ENCODE measurements at regions not wholly inside any gene's neighbourhood (a gene's known extent, or its start where the extent isn't known, plus 50 kb on each side); places are given as distances from the start of the nearest gene placed in this dataset.
A peak's percentile ranks its signal among the peaks of the same experiment; 100 is the strongest.

GRCh38 chr2:180763263-180763989, 217.0 kb upstream of the UBE2E3 start:
- H3K4me3 ChIP-seq (ENCODE audit: low read depth in 2 of 2, low read length in 1 of 2) = no peak overlapping the region
- WGBS (ENCODE audit: low lambda C conversion rate) = 74% methylated on average over 2 of the region's 2 CpGs
- H3K9ac ChIP-seq = no peak overlapping the region
- DNase-seq = no peak
- ChIA-PET POLR2A (no interaction called here), CTCF (interaction anchor here (0.9 kb wide), 1 partner anchor 12 kb away, joined by 3 read pairs; no protein-coding TSS in a partner anchor)
- H3K27ac ChIP-seq (ENCODE audit: low read depth in 2 of 2, low read length in 1 of 2) = no peak overlapping the region
- no peaks in the 10 kb centered on the region for H3K27me3 ChIP-seq (ENCODE audit: insufficient read depth)
- H3K4me1 ChIP-seq (ENCODE audit: control insufficient read depth in 1 of 2, insufficient read depth in 2 of 2, low read depth in 1 of 2, low read length in 1 of 2) = no peaks in the 10 kb centered on the region
- no peaks in the 10 kb centered on the region for H3F3A ChIP-seq (replicated peaks; ENCODE audit: insufficient read depth)
- H3K4me2 ChIP-seq = no peak overlapping the region
- H4K20me1 ChIP-seq (ENCODE audit: insufficient read depth) = no peaks in the 10 kb centered on the region
- H3K79me2 ChIP-seq (ENCODE audit: insufficient read depth) = no peaks in the 10 kb centered on the region; the same call in 1 of the 2 replicates
- H3K9me2 ChIP-seq = no peaks in the 10 kb centered on the region
- no peaks in the 10 kb centered on the region for H3K9me3 ChIP-seq
- H2AFZ ChIP-seq (ENCODE audit: low read depth) = no peak overlapping the region
- TF ChIP-seq MXI1 (IDR thresholded peaks at IDR 0.05; ENCODE audit: low read depth, low read length) (no peak), GABPA (IDR thresholded peaks at IDR 0.05; ENCODE audit: low read depth) (no peak), SIN3A (IDR thresholded peaks at IDR 0.05; ENCODE audit: borderline replicate concordance, low read depth, low read length) (no peak), RAD21 (IDR thresholded peaks at IDR 0.05; ENCODE audit: low read length) (no peak), CHD2 (IDR thresholded peaks at IDR 0.05; ENCODE audit: low read length, partially characterized antibody) (no peak), FOXJ3 (CRISPR knock-in tag; IDR thresholded peaks at IDR 0.05) (no peak), YY1 (IDR thresholded peaks at IDR 0.05; ENCODE audit: low read depth) (no peak)
- H3K36me3 ChIP-seq (replicated peaks in 1 of 2; ENCODE audit: control insufficient read depth in 1 of 2, insufficient read depth in 2 of 2, low read length in 1 of 2) = no peaks in the 10 kb centered on the region

DNA sequence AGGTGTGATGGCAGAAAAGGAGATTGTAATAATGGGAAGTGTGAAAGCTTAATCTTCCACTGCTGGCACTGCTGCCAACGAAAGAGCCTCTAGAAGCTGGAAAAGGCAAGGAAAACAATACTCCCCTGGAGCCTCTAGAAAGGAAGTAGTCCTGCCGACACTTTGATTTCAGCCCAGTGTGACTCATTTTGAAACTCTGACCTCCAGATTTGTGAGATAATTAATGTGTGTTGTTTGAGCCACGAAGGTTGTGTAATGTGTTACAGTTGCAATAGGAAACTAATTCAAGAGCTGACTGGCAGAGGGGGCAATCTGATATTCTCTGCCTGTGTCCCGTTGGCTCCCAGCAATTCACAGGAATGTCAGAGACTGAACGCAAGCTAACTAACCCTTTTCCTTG, 219.2 kb upstream of the UBE2E3 start:
- Histone ChIP-seq H3K27me3 (ENCODE audit: insufficient read depth) (no peaks in the 10 kb centered on the region), H3K9ac (no peak overlapping the region), H2AFZ (ENCODE audit: low read depth) (peak overlapping the region; percentile 16; the same call in 1 of the 2 replicates), H3K4me3 (ENCODE audit: low read depth in 2 of 2, low read length in 1 of 2) (no peak overlapping the region), H4K20me1 (ENCODE audit: insufficient read depth) (no peaks in the 10 kb centered on the region), H3F3A (replicated peaks; ENCODE audit: insufficient read depth) (no peaks in the 10 kb centered on the region), H3K36me3 (replicated peaks in 1 of 2; ENCODE audit: control insufficient read depth in 1 of 2, insufficient read depth in 2 of 2, low read length in 1 of 2) (no peaks in the 10 kb centered on the region), H3K4me1 (ENCODE audit: control insufficient read depth in 1 of 2, insufficient read depth in 2 of 2, low read depth in 1 of 2, low read length in 1 of 2) (no peaks in the 10 kb centered on the region), H3K9me2 (no peaks in the 10 kb centered on the region), H3K27ac (ENCODE audit: low read depth in 2 of 2, low read length in 1 of 2) (no peak overlapping the region), H3K4me2 (no peak overlapping the region), H3K79me2 (ENCODE audit: insufficient read depth) (no peaks in the 10 kb centered on the region; the same call in 1 of the 2 replicates), H3K9me3 (no peaks in the 10 kb centered on the region)
- WGBS (ENCODE audit: low lambda C conversion rate) = 67% methylated on average over 5 of the region's 5 CpGs
- ChIA-PET POLR2A (no interaction called here), CTCF (no interaction called here)
- DNase-seq = no peak
- TF ChIP-seq FOSL2 (IDR thresholded peaks at IDR 0.05; ENCODE audit: borderline replicate concordance, low read depth) (peak; percentile 23; the same call in 1 of the 2 replicates), POLR2AphosphoS5 (IDR thresholded peaks at IDR 0.05; ENCODE audit: low read depth, low read length) (no peak)

DNA sequence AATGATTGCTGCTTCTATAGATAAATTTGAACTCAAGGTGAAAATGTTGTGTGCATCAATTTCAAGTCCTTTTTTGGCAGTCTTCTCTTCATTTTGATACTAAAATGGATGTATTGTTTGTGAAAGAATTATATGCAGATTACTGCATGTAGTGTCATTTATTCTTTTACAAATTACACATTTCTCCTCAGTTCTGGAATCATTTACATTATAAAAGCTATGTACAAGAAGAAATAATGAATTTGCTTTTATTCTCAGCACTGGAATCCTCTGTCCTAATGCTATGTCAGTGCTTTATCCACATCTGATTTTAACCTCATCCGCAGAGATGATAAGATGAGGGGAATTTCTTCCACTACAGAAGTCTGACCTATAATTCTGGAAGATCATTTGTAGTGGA, 220.8 kb upstream of the UBE2E3 start:
- ChIA-PET CTCF (no interaction called here), POLR2A (no interaction called here)
- no peaks in the 10 kb centered on the region for H3F3A ChIP-seq (replicated peaks; ENCODE audit: insufficient read depth)
- TF ChIP-seq RFX5 (IDR thresholded peaks at IDR 0.05; ENCODE audit: low read length) = no peak
- TF ChIP-seq, protein P1, sequence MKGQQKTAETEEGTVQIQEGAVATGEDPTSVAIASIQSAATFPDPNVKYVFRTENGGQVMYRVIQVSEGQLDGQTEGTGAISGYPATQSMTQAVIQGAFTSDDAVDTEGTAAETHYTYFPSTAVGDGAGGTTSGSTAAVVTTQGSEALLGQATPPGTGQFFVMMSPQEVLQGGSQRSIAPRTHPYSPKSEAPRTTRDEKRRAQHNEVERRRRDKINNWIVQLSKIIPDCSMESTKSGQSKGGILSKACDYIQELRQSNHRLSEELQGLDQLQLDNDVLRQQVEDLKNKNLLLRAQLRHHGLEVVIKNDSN (IDR thresholded peaks at IDR 0.05; ENCODE audit: borderline replicate concordance, low read depth) = no peak
- TF ChIP-seq ELF1 (IDR thresholded peaks at IDR 0.05) = no peak
- TF ChIP-seq, protein P2, sequence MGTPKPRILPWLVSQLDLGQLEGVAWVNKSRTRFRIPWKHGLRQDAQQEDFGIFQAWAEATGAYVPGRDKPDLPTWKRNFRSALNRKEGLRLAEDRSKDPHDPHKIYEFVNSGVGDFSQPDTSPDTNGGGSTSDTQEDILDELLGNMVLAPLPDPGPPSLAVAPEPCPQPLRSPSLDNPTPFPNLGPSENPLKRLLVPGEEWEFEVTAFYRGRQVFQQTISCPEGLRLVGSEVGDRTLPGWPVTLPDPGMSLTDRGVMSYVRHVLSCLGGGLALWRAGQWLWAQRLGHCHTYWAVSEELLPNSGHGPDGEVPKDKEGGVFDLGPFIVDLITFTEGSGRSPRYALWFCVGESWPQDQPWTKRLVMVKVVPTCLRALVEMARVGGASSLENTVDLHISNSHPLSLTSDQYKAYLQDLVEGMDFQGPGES (IDR thresholded peaks at IDR 0.05; ENCODE audit: low read depth, low read length) = no peak
- no peaks in the 10 kb centered on the region for H3K27me3 ChIP-seq (ENCODE audit: insufficient read depth)
- H2AFZ ChIP-seq (ENCODE audit: low read depth) = no peak overlapping the region
- DNase-seq = no peak
- no peaks in the 10 kb centered on the region for H3K9me2 ChIP-seq
- no peaks in the 10 kb centered on the region; the same call in 1 of the 2 replicates for H3K79me2 ChIP-seq (ENCODE audit: insufficient read depth)
- no peaks in the 10 kb centered on the region for H3K36me3 ChIP-seq (replicated peaks in 1 of 2; ENCODE audit: control insufficient read depth in 1 of 2, insufficient read depth in 2 of 2, low read length in 1 of 2)
- H3K9ac ChIP-seq = no peak overlapping the region
- H3K4me3 ChIP-seq (ENCODE audit: low read depth in 2 of 2, low read length in 1 of 2) = no peak overlapping the region
- H4K20me1 ChIP-seq (ENCODE audit: insufficient read depth) = no peaks in the 10 kb centered on the region
- WGBS (ENCODE audit: low lambda C conversion rate) = 94% methylated on average over 1 of the region's 1 CpG
- no peak overlapping the region for H3K4me2 ChIP-seq
- no peaks in the 10 kb centered on the region for H3K4me1 ChIP-seq (ENCODE audit: control insufficient read depth in 1 of 2, insufficient read depth in 2 of 2, low read depth in 1 of 2, low read length in 1 of 2)
- H3K9me3 ChIP-seq = no peaks in the 10 kb centered on the region
- no peak overlapping the region for H3K27ac ChIP-seq (ENCODE audit: low read depth in 2 of 2, low read length in 1 of 2)

Data from SK-N-SH (cell line).